HEK293 (cell line): ENCODE measurements at regions not wholly inside any gene's neighbourhood (a gene's known extent, or its start where the extent isn't known, plus 50 kb on each side); places are given as distances from the start of the nearest gene placed in this dataset.

Experiments
- BCL11B ChIP-seq: fragments of 450-650 bp; formaldehyde crosslinking; IDR thresholded peaks from 2 replicates; pipeline ENCODE4 v1.5.1; 2016; ENCODE audit warnings: low read depth, missing biosample characterization, missing genetic modification characterization
- GLI2 ChIP-seq: fragments of 450-650 bp; formaldehyde crosslinking; IDR thresholded peaks from 2 replicates; pipeline ENCODE4; 2017; ENCODE audit warnings: missing biosample characterization, missing genetic modification characterization, low read depth, borderline replicate concordance
- HOXA7 ChIP-seq: sonication (generic); formaldehyde crosslinking; IDR thresholded peaks from 2 replicates; pipeline ENCODE4 v1.8.1; 2022; ENCODE audit warnings: missing genetic modification reagents, borderline replicate concordance
- KLF10 ChIP-seq: fragments of 450-650 bp; IDR thresholded peaks from 2 replicates; pipeline ENCODE4 v1.5.1; 2018; ENCODE audit warnings: missing biosample characterization, mild to moderate bottlenecking, missing genetic modification characterization
- RBAK ChIP-seq: fragments of 450-650 bp; formaldehyde crosslinking; IDR thresholded peaks from 2 replicates; pipeline ENCODE4 v1.5.1; 2016; ENCODE audit warnings: missing biosample characterization, missing genetic modification characterization
- SETDB1 ChIP-seq: IDR thresholded peaks from one replicate; pipeline ENCODE4 v1.6.1; 2017; ENCODE audit warnings: mild to moderate bottlenecking, low read length, moderate library complexity, mixed read lengths; ENCODE audit not compliant: insufficient read length
- ZNF132 ChIP-seq: fragments of 450-650 bp; formaldehyde crosslinking; IDR thresholded peaks from 2 replicates; pipeline ENCODE4 v1.5.1; 2017; ENCODE audit warnings: missing biosample characterization, missing genetic modification characterization, borderline replicate concordance
- ZNF146 ChIP-seq: fragments of 450-650 bp; formaldehyde crosslinking; IDR thresholded peaks from 2 replicates; pipeline ENCODE4 v1.5.1; 2016; ENCODE audit warnings: missing biosample characterization, missing genetic modification characterization
- ZNF157 ChIP-seq: fragments of 450-650 bp; formaldehyde crosslinking; IDR thresholded peaks from 2 replicates; pipeline ENCODE4 v1.5.1; 2016; ENCODE audit warnings: missing biosample characterization, missing genetic modification characterization
- ZNF184 ChIP-seq: fragments of 450-650 bp; IDR thresholded peaks from 2 replicates; pipeline ENCODE4 v1.5.1; 2018; ENCODE audit warnings: missing biosample characterization, mild to moderate bottlenecking, missing genetic modification characterization
- ZNF239 ChIP-seq: fragments of 450-650 bp; formaldehyde crosslinking; IDR thresholded peaks from 2 replicates; pipeline ENCODE4 v1.5.1; 2016; ENCODE audit warnings: missing biosample characterization, missing genetic modification characterization
- ZNF292 ChIP-seq: fragments of 450-650 bp; formaldehyde crosslinking; IDR thresholded peaks from 2 replicates; pipeline ENCODE4 v1.5.1; 2016; ENCODE audit warnings: low read depth, missing biosample characterization, missing genetic modification characterization, borderline replicate concordance
- ZNF324 ChIP-seq: fragments of 450-650 bp; formaldehyde crosslinking; IDR thresholded peaks from 2 replicates; pipeline ENCODE4 v1.5.1; 2016; ENCODE audit warnings: missing biosample characterization, missing genetic modification characterization
- ZNF335 ChIP-seq: fragments of 450-650 bp; formaldehyde crosslinking; conservative IDR thresholded peaks from 2 replicates; pipeline ENCODE4 v1.5.1; 2016; ENCODE audit warnings: missing biosample characterization, missing genetic modification characterization
- ZNF354C ChIP-seq: fragments of 450-650 bp; formaldehyde crosslinking; IDR thresholded peaks from 2 replicates; pipeline ENCODE4 v1.5.1; 2016; ENCODE audit warnings: missing biosample characterization, missing genetic modification characterization, low read depth, borderline replicate concordance
- ZNF561 ChIP-seq: fragments of 450-650 bp; IDR thresholded peaks from 2 replicates; pipeline ENCODE4 v1.5.1; 2018; ENCODE audit warnings: missing biosample characterization, missing genetic modification characterization, borderline replicate concordance
- ZNF707 ChIP-seq: fragments of 450-650 bp; formaldehyde crosslinking; IDR thresholded peaks from 2 replicates; pipeline ENCODE4 v1.5.1; 2016; ENCODE audit warnings: missing biosample characterization, missing genetic modification characterization
- ZNF777 ChIP-seq: fragments of 450-650 bp; formaldehyde crosslinking; IDR thresholded peaks from 2 replicates; pipeline ENCODE4 v1.5.1; 2017; ENCODE audit warnings: missing biosample characterization, missing genetic modification characterization, borderline replicate concordance
- TF ChIP-seq, protein P1 (sequence below): fragments of 450-650 bp; formaldehyde crosslinking; IDR thresholded peaks from 2 replicates; pipeline ENCODE4 v1.5.1; 2016; ENCODE audit warnings: missing biosample characterization, missing genetic modification characterization
- TF ChIP-seq, protein P2 (sequence below): fragments of 450-650 bp; formaldehyde crosslinking; IDR thresholded peaks from 2 replicates; pipeline ENCODE4 v1.5.1; 2016; ENCODE audit warnings: missing biosample characterization, missing genetic modification characterization
- TF ChIP-seq, protein P3 (sequence below): fragments of 450-650 bp; formaldehyde crosslinking; optimal IDR thresholded peaks from 2 replicates; pipeline ENCODE3; 2016; ENCODE audit warnings: missing biosample characterization, mild to moderate bottlenecking, missing genetic modification characterization
- TF ChIP-seq, protein P4 (sequence below): fragments of 450-650 bp; formaldehyde crosslinking; IDR thresholded peaks from 2 replicates; pipeline ENCODE4 v1.5.1; 2016; ENCODE audit warnings: missing biosample characterization, missing genetic modification characterization, borderline replicate concordance
- TF ChIP-seq, protein P5 (sequence below): fragments of 450-650 bp; formaldehyde crosslinking; IDR thresholded peaks from 2 replicates; pipeline ENCODE4 v1.5.1; 2016; ENCODE audit warnings: missing biosample characterization, missing genetic modification characterization
- TF ChIP-seq, protein P6 (sequence below): fragments of 450-650 bp; formaldehyde crosslinking; IDR thresholded peaks from 2 replicates; pipeline ENCODE4 v1.5.1; 2017; ENCODE audit warnings: missing biosample characterization, missing genetic modification characterization
- TF ChIP-seq, protein P7 (sequence below): fragments of 450-650 bp; formaldehyde crosslinking; IDR thresholded peaks from 2 replicates; pipeline ENCODE4 v1.5.1; 2016; ENCODE audit warnings: missing biosample characterization, missing genetic modification characterization, low read depth

DNA sequence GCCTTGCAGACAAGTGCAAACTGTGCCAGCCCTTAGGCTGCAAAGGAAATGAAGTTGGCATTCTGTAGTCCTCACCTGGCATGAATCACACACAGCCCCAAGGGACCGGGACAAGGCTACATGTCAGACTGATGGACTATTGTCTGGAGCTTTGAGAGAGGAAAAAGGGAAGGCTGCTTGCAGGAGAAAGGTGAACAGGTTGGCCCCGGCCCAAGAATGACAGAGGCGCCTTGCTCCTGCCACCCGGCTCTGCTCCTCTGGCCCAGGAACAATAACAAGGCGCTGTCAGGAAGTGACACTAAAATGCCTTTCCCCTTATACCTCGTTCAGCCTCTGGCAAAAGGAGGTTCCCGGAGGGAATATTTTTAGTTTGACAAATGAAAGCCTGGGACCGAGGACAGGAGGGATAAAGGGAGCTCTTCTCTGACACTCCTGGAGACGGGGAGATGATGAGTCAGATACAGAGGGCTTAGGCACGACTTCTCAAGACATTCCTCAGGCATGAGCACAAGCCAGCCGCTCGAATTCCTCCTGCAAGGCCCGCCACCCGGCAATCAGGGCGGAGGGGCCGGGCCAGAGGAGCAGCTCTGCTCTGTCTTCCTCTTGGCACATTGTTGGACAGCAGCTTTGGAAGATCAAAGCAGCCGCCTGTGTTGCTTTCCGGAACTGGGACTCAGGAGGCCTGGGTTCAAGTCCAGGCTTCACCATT is 105.8 kb downstream of the NOG start (continued):
- TF ChIP-seq, protein P1, sequence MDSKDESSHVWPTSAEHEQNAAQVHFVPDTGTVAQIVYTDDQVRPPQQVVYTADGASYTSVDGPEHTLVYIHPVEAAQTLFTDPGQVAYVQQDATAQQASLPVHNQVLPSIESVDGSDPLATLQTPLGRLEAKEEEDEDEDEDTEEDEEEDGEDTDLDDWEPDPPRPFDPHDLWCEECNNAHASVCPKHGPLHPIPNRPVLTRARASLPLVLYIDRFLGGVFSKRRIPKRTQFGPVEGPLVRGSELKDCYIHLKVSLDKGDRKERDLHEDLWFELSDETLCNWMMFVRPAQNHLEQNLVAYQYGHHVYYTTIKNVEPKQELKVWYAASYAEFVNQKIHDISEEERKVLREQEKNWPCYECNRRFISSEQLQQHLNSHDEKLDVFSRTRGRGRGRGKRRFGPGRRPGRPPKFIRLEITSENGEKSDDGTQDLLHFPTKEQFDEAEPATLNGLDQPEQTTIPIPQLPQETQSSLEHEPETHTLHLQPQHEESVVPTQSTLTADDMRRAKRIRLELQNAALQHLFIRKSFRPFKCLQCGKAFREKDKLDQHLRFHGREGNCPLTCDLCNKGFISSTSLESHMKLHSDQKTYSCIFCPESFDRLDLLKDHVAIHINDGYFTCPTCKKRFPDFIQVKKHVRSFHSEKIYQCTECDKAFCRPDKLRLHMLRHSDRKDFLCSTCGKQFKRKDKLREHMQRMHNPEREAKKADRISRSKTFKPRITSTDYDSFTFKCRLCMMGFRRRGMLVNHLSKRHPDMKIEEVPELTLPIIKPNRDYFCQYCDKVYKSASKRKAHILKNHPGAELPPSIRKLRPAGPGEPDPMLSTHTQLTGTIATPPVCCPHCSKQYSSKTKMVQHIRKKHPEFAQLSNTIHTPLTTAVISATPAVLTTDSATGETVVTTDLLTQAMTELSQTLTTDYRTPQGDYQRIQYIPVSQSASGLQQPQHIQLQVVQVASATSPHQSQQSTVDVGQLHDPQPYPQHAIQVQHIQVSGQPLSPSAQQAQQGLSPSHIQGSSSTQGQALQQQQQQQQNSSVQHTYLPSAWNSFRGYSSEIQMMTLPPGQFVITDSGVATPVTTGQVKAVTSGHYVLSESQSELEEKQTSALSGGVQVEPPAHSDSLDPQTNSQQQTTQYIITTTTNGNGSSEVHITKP (tag by site-specific recombination) = no peak
- TF ChIP-seq ZNF354C (tag by site-specific recombination) (no peak), ZNF777 (tag by site-specific recombination) (no peak), ZNF335 (tag by site-specific recombination) (peak; percentile 98), ZNF157 (tag by site-specific recombination) (no peak), ZNF132 (tag by site-specific recombination) (no peak), RBAK (tag by site-specific recombination) (no peak), ZNF184 (no peak), SETDB1 (no peak), HOXA7 (no peak), ZNF292 (tag by site-specific recombination) (no peak), KLF10 (no peak), BCL11B (tag by site-specific recombination) (no peak), ZNF146 (no peak), ZNF561 (tag by site-specific recombination) (no peak), ZNF324 (tag by site-specific recombination) (no peak), GLI2 (tag by site-specific recombination) (no peak), ZNF239 (no peak), ZNF707 (tag by site-specific recombination) (no peak)
- TF ChIP-seq, protein P2, sequence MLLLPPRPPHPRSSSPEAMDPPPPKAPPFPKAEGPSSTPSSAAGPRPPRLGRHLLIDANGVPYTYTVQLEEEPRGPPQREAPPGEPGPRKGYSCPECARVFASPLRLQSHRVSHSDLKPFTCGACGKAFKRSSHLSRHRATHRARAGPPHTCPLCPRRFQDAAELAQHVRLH (tag by site-specific recombination) = no peak
- TF ChIP-seq, protein P3, sequence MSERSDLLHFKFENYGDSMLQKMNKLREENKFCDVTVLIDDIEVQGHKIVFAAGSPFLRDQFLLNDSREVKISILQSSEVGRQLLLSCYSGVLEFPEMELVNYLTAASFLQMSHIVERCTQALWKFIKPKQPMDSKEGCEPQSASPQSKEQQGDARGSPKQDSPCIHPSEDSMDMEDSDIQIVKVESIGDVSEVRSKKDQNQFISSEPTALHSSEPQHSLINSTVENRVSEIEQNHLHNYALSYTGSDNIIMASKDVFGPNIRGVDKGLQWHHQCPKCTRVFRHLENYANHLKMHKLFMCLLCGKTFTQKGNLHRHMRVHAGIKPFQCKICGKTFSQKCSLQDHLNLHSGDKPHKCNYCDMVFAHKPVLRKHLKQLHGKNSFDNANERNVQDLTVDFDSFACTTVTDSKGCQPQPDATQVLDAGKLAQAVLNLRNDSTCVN (tag by site-specific recombination) = no peak
- TF ChIP-seq, protein P4, sequence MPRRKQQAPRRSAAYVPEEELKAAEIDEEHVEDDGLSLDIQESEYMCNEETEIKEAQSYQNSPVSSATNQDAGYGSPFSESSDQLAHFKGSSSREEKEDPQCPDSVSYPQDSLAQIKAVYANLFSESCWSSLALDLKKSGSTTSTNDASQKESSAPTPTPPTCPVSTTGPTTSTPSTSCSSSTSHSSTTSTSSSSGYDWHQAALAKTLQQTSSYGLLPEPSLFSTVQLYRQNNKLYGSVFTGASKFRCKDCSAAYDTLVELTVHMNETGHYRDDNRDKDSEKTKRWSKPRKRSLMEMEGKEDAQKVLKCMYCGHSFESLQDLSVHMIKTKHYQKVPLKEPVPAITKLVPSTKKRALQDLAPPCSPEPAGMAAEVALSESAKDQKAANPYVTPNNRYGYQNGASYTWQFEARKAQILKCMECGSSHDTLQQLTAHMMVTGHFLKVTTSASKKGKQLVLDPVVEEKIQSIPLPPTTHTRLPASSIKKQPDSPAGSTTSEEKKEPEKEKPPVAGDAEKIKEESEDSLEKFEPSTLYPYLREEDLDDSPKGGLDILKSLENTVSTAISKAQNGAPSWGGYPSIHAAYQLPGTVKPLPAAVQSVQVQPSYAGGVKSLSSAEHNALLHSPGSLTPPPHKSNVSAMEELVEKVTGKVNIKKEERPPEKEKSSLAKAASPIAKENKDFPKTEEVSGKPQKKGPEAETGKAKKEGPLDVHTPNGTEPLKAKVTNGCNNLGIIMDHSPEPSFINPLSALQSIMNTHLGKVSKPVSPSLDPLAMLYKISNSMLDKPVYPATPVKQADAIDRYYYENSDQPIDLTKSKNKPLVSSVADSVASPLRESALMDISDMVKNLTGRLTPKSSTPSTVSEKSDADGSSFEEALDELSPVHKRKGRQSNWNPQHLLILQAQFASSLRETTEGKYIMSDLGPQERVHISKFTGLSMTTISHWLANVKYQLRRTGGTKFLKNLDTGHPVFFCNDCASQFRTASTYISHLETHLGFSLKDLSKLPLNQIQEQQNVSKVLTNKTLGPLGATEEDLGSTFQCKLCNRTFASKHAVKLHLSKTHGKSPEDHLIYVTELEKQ = no peak
- TF ChIP-seq, protein P5, sequence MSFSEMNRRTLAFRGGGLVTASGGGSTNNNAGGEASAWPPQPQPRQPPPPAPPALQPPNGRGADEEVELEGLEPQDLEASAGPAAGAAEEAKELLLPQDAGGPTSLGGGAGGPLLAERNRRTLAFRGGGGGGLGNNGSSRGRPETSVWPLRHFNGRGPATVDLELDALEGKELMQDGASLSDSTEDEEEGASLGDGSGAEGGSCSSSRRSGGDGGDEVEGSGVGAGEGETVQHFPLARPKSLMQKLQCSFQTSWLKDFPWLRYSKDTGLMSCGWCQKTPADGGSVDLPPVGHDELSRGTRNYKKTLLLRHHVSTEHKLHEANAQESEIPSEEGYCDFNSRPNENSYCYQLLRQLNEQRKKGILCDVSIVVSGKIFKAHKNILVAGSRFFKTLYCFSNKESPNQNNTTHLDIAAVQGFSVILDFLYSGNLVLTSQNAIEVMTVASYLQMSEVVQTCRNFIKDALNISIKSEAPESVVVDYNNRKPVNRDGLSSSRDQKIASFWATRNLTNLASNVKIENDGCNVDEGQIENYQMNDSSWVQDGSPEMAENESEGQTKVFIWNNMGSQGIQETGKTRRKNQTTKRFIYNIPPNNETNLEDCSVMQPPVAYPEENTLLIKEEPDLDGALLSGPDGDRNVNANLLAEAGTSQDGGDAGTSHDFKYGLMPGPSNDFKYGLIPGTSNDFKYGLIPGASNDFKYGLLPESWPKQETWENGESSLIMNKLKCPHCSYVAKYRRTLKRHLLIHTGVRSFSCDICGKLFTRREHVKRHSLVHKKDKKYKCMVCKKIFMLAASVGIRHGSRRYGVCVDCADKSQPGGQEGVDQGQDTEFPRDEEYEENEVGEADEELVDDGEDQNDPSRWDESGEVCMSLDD = no peak
- TF ChIP-seq, protein P6, sequence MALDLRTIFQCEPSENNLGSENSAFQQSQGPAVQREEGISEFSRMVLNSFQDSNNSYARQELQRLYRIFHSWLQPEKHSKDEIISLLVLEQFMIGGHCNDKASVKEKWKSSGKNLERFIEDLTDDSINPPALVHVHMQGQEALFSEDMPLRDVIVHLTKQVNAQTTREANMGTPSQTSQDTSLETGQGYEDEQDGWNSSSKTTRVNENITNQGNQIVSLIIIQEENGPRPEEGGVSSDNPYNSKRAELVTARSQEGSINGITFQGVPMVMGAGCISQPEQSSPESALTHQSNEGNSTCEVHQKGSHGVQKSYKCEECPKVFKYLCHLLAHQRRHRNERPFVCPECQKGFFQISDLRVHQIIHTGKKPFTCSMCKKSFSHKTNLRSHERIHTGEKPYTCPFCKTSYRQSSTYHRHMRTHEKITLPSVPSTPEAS = no peak
- TF ChIP-seq, protein P7, sequence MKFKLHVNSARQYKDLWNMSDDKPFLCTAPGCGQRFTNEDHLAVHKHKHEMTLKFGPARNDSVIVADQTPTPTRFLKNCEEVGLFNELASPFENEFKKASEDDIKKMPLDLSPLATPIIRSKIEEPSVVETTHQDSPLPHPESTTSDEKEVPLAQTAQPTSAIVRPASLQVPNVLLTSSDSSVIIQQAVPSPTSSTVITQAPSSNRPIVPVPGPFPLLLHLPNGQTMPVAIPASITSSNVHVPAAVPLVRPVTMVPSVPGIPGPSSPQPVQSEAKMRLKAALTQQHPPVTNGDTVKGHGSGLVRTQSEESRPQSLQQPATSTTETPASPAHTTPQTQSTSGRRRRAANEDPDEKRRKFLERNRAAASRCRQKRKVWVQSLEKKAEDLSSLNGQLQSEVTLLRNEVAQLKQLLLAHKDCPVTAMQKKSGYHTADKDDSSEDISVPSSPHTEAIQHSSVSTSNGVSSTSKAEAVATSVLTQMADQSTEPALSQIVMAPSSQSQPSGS (tag by site-specific recombination) = no peak
